ENCODE measurements at regions not wholly inside any gene's neighbourhood (a gene's known extent, or its start where the extent isn't known, plus 50 kb on each side); places are given as distances from the start of the nearest gene placed in this dataset.

DNA sequence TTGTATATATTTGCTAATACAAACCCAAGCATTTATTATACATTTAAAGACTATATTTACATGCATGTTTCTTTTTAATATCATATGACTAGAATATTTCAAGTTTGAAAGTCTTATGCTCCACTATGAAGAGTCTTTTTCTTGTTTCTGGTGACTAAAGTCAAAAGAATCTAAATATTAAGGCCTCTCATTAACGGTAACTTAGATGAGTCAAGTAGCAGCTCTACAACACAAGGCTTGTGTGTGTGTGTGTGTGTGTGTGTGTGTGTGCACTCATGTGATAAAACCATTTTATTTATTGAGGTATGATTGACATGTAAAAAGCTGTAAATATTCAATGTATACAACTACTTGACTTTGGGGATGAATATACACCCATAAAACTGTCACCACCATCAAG lies 275.6 kb downstream of the TFAP2B start:
- no peak overlapping the region for H3K4me3 ChIP-seq (ENCODE audit: low read length)
- DNase-seq (no peak), ATAC-seq (ENCODE audit: poor library complexity) (no peak)
- Mint-ChIP-seq H3K27me3 (no peaks in the 10 kb centered on the region), H3K27ac (no peak overlapping the region), H3K4me3 (no peak overlapping the region), H3K4me1 (ENCODE audit: low read depth) (no peaks in the 10 kb centered on the region), H3K36me3 (ENCODE audit: low read depth) (no peaks in the 10 kb centered on the region), H3K9me3 (peaks cover 13% of the 10 kb centered on the region)
- ChIA-PET CTCF (no interaction called here), POLR2A (no interaction called here)
- intact Hi-C loops (cut with DNase I, micrococcal nuclease): no loop called here
- no peaks in the 10 kb centered on the region for H3K36me3 ChIP-seq (ENCODE audit: insufficient read depth, low read length)
- TF ChIP-seq, protein P1, sequence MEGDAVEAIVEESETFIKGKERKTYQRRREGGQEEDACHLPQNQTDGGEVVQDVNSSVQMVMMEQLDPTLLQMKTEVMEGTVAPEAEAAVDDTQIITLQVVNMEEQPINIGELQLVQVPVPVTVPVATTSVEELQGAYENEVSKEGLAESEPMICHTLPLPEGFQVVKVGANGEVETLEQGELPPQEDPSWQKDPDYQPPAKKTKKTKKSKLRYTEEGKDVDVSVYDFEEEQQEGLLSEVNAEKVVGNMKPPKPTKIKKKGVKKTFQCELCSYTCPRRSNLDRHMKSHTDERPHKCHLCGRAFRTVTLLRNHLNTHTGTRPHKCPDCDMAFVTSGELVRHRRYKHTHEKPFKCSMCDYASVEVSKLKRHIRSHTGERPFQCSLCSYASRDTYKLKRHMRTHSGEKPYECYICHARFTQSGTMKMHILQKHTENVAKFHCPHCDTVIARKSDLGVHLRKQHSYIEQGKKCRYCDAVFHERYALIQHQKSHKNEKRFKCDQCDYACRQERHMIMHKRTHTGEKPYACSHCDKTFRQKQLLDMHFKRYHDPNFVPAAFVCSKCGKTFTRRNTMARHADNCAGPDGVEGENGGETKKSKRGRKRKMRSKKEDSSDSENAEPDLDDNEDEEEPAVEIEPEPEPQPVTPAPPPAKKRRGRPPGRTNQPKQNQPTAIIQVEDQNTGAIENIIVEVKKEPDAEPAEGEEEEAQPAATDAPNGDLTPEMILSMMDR (IDR thresholded peaks at IDR 0.05): no peak
- H3K9me3 ChIP-seq (ENCODE audit: control insufficient read depth in 1 of 2, insufficient read depth in 1 of 2, low read length in 2 of 2): peaks cover 0 to 5% of the 10 kb centered on the region in 2 experiments
- H3K27ac ChIP-seq (ENCODE audit: low read depth in 1 of 2, low read length in 2 of 2): no peak overlapping the region
- H3K27me3 ChIP-seq (ENCODE audit: control insufficient read depth in 1 of 2, insufficient read depth in 2 of 2, low read length in 2 of 2): no peaks in the 10 kb centered on the region
- H3K4me1 ChIP-seq (ENCODE audit: insufficient read depth, low read length): no peaks in the 10 kb centered on the region

DNA sequence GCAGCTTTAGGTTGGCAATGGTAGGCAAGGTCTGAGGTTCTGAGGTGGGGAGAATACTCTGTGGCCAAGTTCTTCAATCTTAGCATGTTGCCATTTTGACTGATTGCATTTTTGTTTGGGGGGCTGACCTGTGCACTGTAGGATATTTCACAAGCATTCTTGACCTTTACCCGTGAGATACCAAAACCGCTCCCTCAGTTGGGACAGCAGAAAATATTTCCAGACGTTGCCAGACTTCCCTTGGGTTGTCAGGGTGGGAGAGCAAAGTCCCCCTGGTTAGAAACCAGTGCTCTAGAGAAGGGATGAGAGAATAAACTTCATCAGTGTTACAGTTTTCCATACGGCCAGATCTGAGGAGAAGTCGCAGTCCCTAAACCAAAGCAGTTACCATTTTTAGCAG lies 279.6 kb downstream of the TFAP2B start:
- no peak for DNase-seq
- TF ChIP-seq, protein P1 (IDR thresholded peaks at IDR 0.05): no peak

DNA sequence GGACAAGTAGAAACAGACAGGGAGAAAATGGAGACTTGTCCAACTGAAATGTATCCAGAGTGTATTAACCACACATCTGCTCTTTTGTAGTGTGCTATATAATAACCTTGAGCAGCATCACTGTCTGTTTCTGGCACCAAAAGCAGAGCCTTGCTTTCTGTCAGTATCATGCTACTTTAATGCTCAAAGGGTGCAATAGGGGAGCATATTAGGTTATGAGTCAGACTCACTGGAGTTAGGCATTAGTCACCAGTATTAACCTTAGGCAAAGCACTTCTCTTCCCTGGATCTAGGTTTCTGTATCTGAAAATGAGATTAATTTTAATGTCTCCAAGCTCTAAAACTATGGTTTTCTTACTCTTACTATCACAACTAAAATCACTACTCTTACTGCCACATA lies 280.1 kb downstream of the TFAP2B start:
- TF ChIP-seq, protein P1 (IDR thresholded peaks at IDR 0.05): no peak
- H3K27ac Mint-ChIP-seq: no peak overlapping the region
- H3K9me3 ChIP-seq (ENCODE audit: control insufficient read depth in 1 of 2, insufficient read depth in 1 of 2, low read length in 2 of 2): no peaks in the 10 kb centered on the region
- H3K36me3 ChIP-seq (ENCODE audit: insufficient read depth, low read length): no peaks in the 10 kb centered on the region
- no peak for DNase-seq
- H3K4me1 ChIP-seq (ENCODE audit: insufficient read depth, low read length): no peaks in the 10 kb centered on the region
- peaks cover 6% of the 10 kb centered on the region for H3K9me3 Mint-ChIP-seq
- ATAC-seq (ENCODE audit: poor library complexity): no peak
- ChIA-PET POLR2A (no interaction called here), CTCF (no interaction called here)
- H3K27me3 ChIP-seq (ENCODE audit: control insufficient read depth in 1 of 2, insufficient read depth in 2 of 2, low read length in 2 of 2): no peaks in the 10 kb centered on the region
- H3K4me3 Mint-ChIP-seq: no peak overlapping the region
- H3K27ac ChIP-seq (ENCODE audit: low read depth in 1 of 2, low read length in 2 of 2): no peak overlapping the region
- intact Hi-C loops (cut with DNase I, micrococcal nuclease): no loop called here
- no peaks in the 10 kb centered on the region for H3K36me3 Mint-ChIP-seq (ENCODE audit: low read depth)
- H3K4me3 ChIP-seq (ENCODE audit: low read length): no peak overlapping the region
- H3K27me3 Mint-ChIP-seq: no peaks in the 10 kb centered on the region
- H3K4me1 Mint-ChIP-seq (ENCODE audit: low read depth): no peaks in the 10 kb centered on the region

More for the DNA sequence above, 279.6 kb downstream of the TFAP2B start:
- no peak overlapping the region for H3K27ac ChIP-seq (ENCODE audit: low read depth in 1 of 2, low read length in 2 of 2)
- Mint-ChIP-seq H3K36me3 (ENCODE audit: low read depth) (no peaks in the 10 kb centered on the region), H3K4me1 (ENCODE audit: low read depth) (no peaks in the 10 kb centered on the region), H3K9me3 (peaks cover 6% of the 10 kb centered on the region), H3K4me3 (no peak overlapping the region), H3K27me3 (no peaks in the 10 kb centered on the region), H3K27ac (no peak overlapping the region)
- no peaks in the 10 kb centered on the region for H3K36me3 ChIP-seq (ENCODE audit: insufficient read depth, low read length)
- ChIA-PET POLR2A (no interaction called here), CTCF (no interaction called here)
- no peak for ATAC-seq (ENCODE audit: poor library complexity)
- H3K27me3 ChIP-seq (ENCODE audit: control insufficient read depth in 1 of 2, insufficient read depth in 2 of 2, low read length in 2 of 2): no peaks in the 10 kb centered on the region
- no peaks in the 10 kb centered on the region for H3K9me3 ChIP-seq (ENCODE audit: control insufficient read depth in 1 of 2, insufficient read depth in 1 of 2, low read length in 2 of 2)
- intact Hi-C loops (cut with DNase I, micrococcal nuclease): no loop called here
- H3K4me3 ChIP-seq (ENCODE audit: low read length): no peak overlapping the region
- no peaks in the 10 kb centered on the region for H3K4me1 ChIP-seq (ENCODE audit: insufficient read depth, low read length)

All from CD4-positive, alpha-beta T cell (primary cell).